Thyroid gland (tissue), 4 donors: ENCODE measurements at regions not wholly inside any gene's neighbourhood (a gene's known extent, or its start where the extent isn't known, plus 50 kb on each side); places are given as distances from the start of the nearest gene placed in this dataset.
A peak's percentile ranks its signal among the peaks of the same experiment; 100 is the strongest.

Experiments used
- DNase-seq, 2 donors: peaks; one replicate each; pipeline ENCODE4 v3.0.0-alpha.2; 2019
- H3K27ac ChIP-seq, 3 donors: fragments of 200-600 bp; sonication (generic); 1 replicate in 2 of 3; 2 replicates in 1 of 3; pipeline ENCODE4 v1.5.1; 2016 to 2019; ENCODE audit warnings: mild to moderate bottlenecking in 1 of 3, moderate library complexity in 1 of 3
- H3K27me3 ChIP-seq: fragments of 200-600 bp; sonication (generic); one replicate; pipeline ENCODE4 v1.5.1; 2019
- H3K36me3 ChIP-seq, 2 donors: fragments of 200-600 bp; sonication (generic); one replicate each; pipeline ENCODE4 v1.5.1; 2016 to 2019
- H3K4me1 ChIP-seq, 2 donors: fragments of 200-600 bp; sonication (generic); one replicate each; pipeline ENCODE4 v1.5.1; 2017 to 2019
- H3K4me3 ChIP-seq, 3 donors: fragments of 200-600 bp; sonication (generic); replicated peaks in 1 of 3; 1 replicate in 2 of 3; 2 replicates in 1 of 3; pipeline ENCODE4 v1.5.1; 2016; ENCODE audit warnings: mild to moderate bottlenecking in 1 of 3
- H3K9me3 ChIP-seq: fragments of 200-600 bp; sonication (generic); one replicate; pipeline ENCODE4 v1.5.1; 2017
- POLR2A ChIP-seq, 2 donors: fragments of 450-650 bp; IDR thresholded peaks; one replicate each; pipeline ENCODE4 v1.6.1; 2017; ENCODE audit warnings: antibody characterized with exemption in 2 of 2, mild to moderate bottlenecking in 2 of 2, moderate library complexity in 1 of 2
- WGBS, 2 donors: methylation state at CpG; one replicate each; pipeline ENCODE4 v1.1.5; 2017; 5-methylcytosine and 5-hydroxymethylcytosine counted together
- intact Hi-C: fragments of 100-400 bp; cut with DNase I; formaldehyde crosslinking; loops from one replicate; pipeline ENCODE4 v1.15.1; 2023
- TF ChIP-seq, protein P1 (sequence below), 6 experiments: fragments of 200-600 bp in 3 of 6; fragments of 450-650 bp in 3 of 6; sonication (generic) in 3 of 6; IDR thresholded peaks; one replicate each; pipeline ENCODE4 v1.5.1; 2016 to 2019; ENCODE audit warnings: antibody characterized with exemption in 6 of 6, mild to moderate bottlenecking in 2 of 6, inconsistent platforms in 1 of 6, moderate library complexity in 1 of 6

- Histone ChIP-seq H3K36me3 (no peaks in the 10 kb centered on the region), H3K27ac (no peak overlapping the region), H3K4me3 (no peak overlapping the region), H3K4me1 (no peaks in the 10 kb centered on the region), H3K9me3 (no peaks in the 10 kb centered on the region), H3K27me3 (no peaks in the 10 kb centered on the region)
- DNase-seq, result peak in 1 of 2 donors; percentile 3
- TF ChIP-seq POLR2A (IDR thresholded peaks at IDR 0.05), result no peak
- TF ChIP-seq, protein P1, sequence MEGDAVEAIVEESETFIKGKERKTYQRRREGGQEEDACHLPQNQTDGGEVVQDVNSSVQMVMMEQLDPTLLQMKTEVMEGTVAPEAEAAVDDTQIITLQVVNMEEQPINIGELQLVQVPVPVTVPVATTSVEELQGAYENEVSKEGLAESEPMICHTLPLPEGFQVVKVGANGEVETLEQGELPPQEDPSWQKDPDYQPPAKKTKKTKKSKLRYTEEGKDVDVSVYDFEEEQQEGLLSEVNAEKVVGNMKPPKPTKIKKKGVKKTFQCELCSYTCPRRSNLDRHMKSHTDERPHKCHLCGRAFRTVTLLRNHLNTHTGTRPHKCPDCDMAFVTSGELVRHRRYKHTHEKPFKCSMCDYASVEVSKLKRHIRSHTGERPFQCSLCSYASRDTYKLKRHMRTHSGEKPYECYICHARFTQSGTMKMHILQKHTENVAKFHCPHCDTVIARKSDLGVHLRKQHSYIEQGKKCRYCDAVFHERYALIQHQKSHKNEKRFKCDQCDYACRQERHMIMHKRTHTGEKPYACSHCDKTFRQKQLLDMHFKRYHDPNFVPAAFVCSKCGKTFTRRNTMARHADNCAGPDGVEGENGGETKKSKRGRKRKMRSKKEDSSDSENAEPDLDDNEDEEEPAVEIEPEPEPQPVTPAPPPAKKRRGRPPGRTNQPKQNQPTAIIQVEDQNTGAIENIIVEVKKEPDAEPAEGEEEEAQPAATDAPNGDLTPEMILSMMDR (IDR thresholded peaks at IDR 0.05), result no peak
- 66 to 75% methylated on average over 11 of the region's 11 CpGs for WGBS, 2 donors
- intact Hi-C loops, result no loop called here
Measured at GRCh38 chr10:35752469-35753461, 110.7 kb upstream of the FZD8 start.

DNA sequence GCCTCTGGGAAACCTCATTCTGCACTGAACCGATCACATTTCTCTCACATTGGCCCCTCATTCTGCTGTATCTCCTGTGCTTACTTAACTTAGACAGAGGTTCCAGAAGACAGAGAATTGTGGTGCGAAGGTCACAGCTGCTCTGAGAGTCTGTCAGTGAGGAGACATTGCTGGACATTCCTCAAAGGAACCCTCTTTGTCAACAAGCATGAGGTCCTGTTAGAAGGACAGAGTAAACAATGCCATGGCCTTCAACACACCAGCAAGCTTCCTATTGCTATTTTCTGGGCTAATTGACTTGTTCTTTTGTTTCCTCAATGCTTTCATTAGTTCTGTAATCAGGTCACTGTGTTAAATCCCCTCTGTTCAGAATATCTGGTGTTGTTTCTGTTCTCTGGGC, 109.3 kb upstream of the FZD8 start:
- H3K9me3 ChIP-seq, result no peaks in the 10 kb centered on the region
- intact Hi-C loops, result no loop called here
- H3K4me3 ChIP-seq, result no peak overlapping the region
- no peak for TF ChIP-seq POLR2A (IDR thresholded peaks at IDR 0.05)
- TF ChIP-seq, protein P1 (IDR thresholded peaks at IDR 0.05), result no peak
- 83% methylated on average over 2 of the region's 2 CpGs for WGBS, 2 donors
- H3K4me1 ChIP-seq, result no peaks in the 10 kb centered on the region
- H3K36me3 ChIP-seq, result no peaks in the 10 kb centered on the region
- H3K27ac ChIP-seq, result no peak overlapping the region
- H3K27me3 ChIP-seq, result no peaks in the 10 kb centered on the region
- no peak for DNase-seq

- Histone ChIP-seq H3K4me3 (no peak overlapping the region), H3K27ac (no peak overlapping the region)
Measured at GRCh38 chr10:35749230-35749629, 107.1 kb upstream of the FZD8 start.

GRCh38 chr10:35745617-35746403, 103.7 kb upstream of the FZD8 start:
- Histone ChIP-seq H3K9me3 (no peaks in the 10 kb centered on the region), H3K4me3 (no peak overlapping the region), H3K36me3 (no peaks in the 10 kb centered on the region), H3K27ac (no peak overlapping the region), H3K4me1 (no peaks in the 10 kb centered on the region), H3K27me3 (no peaks in the 10 kb centered on the region)
- no peak for TF ChIP-seq POLR2A (IDR thresholded peaks at IDR 0.05)
- intact Hi-C loops, result no loop called here
- no peak for DNase-seq
- WGBS, 2 donors, result 78 to 90% methylated on average over 4 of the region's 4 CpGs

More at GRCh38 chr10:35749230-35749629, 107.1 kb upstream of the FZD8 start:
- intact Hi-C loops, result no loop called here
- no peak for DNase-seq
- no peaks in the 10 kb centered on the region for H3K9me3 ChIP-seq
- H3K27me3 ChIP-seq, result no peaks in the 10 kb centered on the region
- no peaks in the 10 kb centered on the region for H3K4me1 ChIP-seq
- no peaks in the 10 kb centered on the region for H3K36me3 ChIP-seq
- TF ChIP-seq, protein P1 (IDR thresholded peaks at IDR 0.05), result no peak
- TF ChIP-seq POLR2A (IDR thresholded peaks at IDR 0.05), result no peak
- WGBS, 2 donors, result 93 to 94% methylated on average over 6 of the region's 6 CpGs

DNA sequence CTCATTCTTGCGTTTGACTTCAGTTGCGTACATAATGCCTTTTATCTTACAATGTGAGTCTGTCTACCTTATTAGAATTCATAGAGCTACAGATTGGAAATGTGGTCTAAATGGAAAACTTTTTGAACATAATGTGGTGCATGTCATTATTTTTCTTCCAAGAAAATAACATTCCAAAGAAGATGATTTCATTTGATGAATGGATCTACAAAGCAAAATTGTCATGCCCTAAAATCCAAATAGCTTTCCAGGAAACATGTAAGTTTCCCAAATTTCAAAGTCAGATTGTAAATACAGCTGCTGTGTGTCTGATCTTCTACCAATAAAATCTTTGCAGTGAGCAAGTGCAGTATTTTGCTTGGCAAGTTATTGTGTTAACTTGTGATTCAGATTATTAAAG, 101.8 kb upstream of the FZD8 start:
- WGBS, 2 donors, result 80 to 86% methylated on average over 2 of the region's 2 CpGs
- H3K36me3 ChIP-seq, result no peaks in the 10 kb centered on the region
- no peaks in the 10 kb centered on the region for H3K9me3 ChIP-seq
- TF ChIP-seq, protein P1 (IDR thresholded peaks at IDR 0.05), result no peak
- TF ChIP-seq POLR2A (IDR thresholded peaks at IDR 0.05), result no peak
- no peaks in the 10 kb centered on the region for H3K4me1 ChIP-seq
- H3K27me3 ChIP-seq, result no peaks in the 10 kb centered on the region
- intact Hi-C loops, result no loop called here
- H3K27ac ChIP-seq, result no peak overlapping the region
- H3K4me3 ChIP-seq, result no peak overlapping the region
- DNase-seq, result no peak
